GM06990 (cell line): ENCODE measurements at regions not wholly inside any gene's neighbourhood (a gene's known extent, or its start where the extent isn't known, plus 50 kb on each side); places are given as distances from the start of the nearest gene placed in this dataset.

Experiments used
- DNase-seq: peaks from one replicate; pipeline ENCODE4 v3.0.0-alpha.2; 2011; ENCODE audit not compliant: insufficient read length; ENCODE audit errors: extremely low read depth
- H3K27me3 ChIP-seq: replicated peaks from 2 replicates; pipeline ENCODE4 v1.6.0; 2011; ENCODE audit warnings: low read length; ENCODE audit not compliant: control insufficient read depth, insufficient read depth
- H3K36me3 ChIP-seq: 2 replicates; pipeline ENCODE4 v1.5.1; 2011; ENCODE audit warnings: low read length; ENCODE audit not compliant: control insufficient read depth, insufficient read depth
- H3K4me3 ChIP-seq: replicated peaks from 2 replicates; pipeline ENCODE4 v1.5.1; 2011; ENCODE audit warnings: low read depth, mild to moderate bottlenecking, control low read depth, low read length
- CTCF ChIP-seq: IDR thresholded peaks from 2 replicates; pipeline ENCODE4 v1.5.1; 2011; ENCODE audit warnings: low read length, control low read depth, mild to moderate bottlenecking, inconsistent platforms; ENCODE audit not compliant: insufficient read depth, poor library complexity, severe bottlenecking

GRCh38 chr15:59847968-59848367 lies 156.1 kb upstream of the FOXB1 start:
- Histone ChIP-seq H3K27me3 (no peaks in the 10 kb centered on the region; the same call in 1 of the 2 replicates), H3K36me3 (no peaks in the 10 kb centered on the region), H3K4me3 (no peak overlapping the region)
- no peak for DNase-seq
- TF ChIP-seq CTCF = no peak

GRCh38 chr15:59845942-59846499 lies 156.9 kb upstream of the BNIP2 start:
- no peaks in the 10 kb centered on the region; the same call in 1 of the 2 replicates for H3K27me3 ChIP-seq
- no peaks in the 10 kb centered on the region for H3K36me3 ChIP-seq
- no peak for TF ChIP-seq CTCF
- H3K4me3 ChIP-seq = no peak overlapping the region
- no peak for DNase-seq

- Histone ChIP-seq H3K4me3 (no peak overlapping the region), H3K27me3 (no peaks in the 10 kb centered on the region; the same call in 1 of the 2 replicates), H3K36me3 (no peaks in the 10 kb centered on the region)
- TF ChIP-seq CTCF = no peak
- DNase-seq = no peak
Observed at GRCh38 chr15:59843609-59844008, 154.5 kb upstream of the BNIP2 start.

GRCh38 chr15:59841036-59841435 lies 151.9 kb upstream of the BNIP2 start:
- Histone ChIP-seq H3K4me3 (no peak overlapping the region), H3K36me3 (no peaks in the 10 kb centered on the region), H3K27me3 (no peaks in the 10 kb centered on the region; the same call in 1 of the 2 replicates)
- no peak for DNase-seq
- no peak for TF ChIP-seq CTCF

- no peaks in the 10 kb centered on the region for H3K36me3 ChIP-seq
Observed at GRCh38 chr15:59839906-59840305, 150.8 kb upstream of the BNIP2 start.

More at GRCh38 chr15:59839906-59840305, 150.8 kb upstream of the BNIP2 start:
- TF ChIP-seq CTCF = no peak
- Histone ChIP-seq H3K27me3 (no peaks in the 10 kb centered on the region; the same call in 1 of the 2 replicates), H3K4me3 (no peak overlapping the region)
- DNase-seq = no peak
